HEK293T (cell line): ENCODE measurements at regions not wholly inside any gene's neighbourhood (a gene's known extent, or its start where the extent isn't known, plus 50 kb on each side); places are given as distances from the start of the nearest gene placed in this dataset.

Experiments used
- CTBP1 ChIP-seq: fragments of 450-650 bp; IDR thresholded peaks from 2 replicates; pipeline ENCODE4 v1.6.1; 2016; ENCODE audit warnings: borderline replicate concordance
- ELF4 ChIP-seq: fragments of 450-650 bp; IDR thresholded peaks from 2 replicates; pipeline ENCODE4 v1.6.1; 2017; ENCODE audit warnings: antibody characterized with exemption
- FOXK2 ChIP-seq: fragments of 450-650 bp; IDR thresholded peaks from 2 replicates; pipeline ENCODE4 v1.6.1; 2016; ENCODE audit warnings: mild to moderate bottlenecking
- HDGF ChIP-seq: fragments of 450-650 bp; IDR thresholded peaks from 2 replicates; pipeline ENCODE4 v1.6.1; 2017; ENCODE audit warnings: antibody characterized with exemption, borderline replicate concordance
- L3MBTL2 ChIP-seq: fragments of 450-650 bp; conservative IDR thresholded peaks from 2 replicates; pipeline ENCODE4 v1.6.1; 2016; ENCODE audit warnings: mild to moderate bottlenecking
- NFRKB ChIP-seq: fragments of 450-650 bp; IDR thresholded peaks from 2 replicates; pipeline ENCODE4 v1.6.1; 2016; ENCODE audit warnings: mild to moderate bottlenecking, moderate library complexity
- SP1 ChIP-seq: fragments of 450-650 bp; IDR thresholded peaks from 2 replicates; pipeline ENCODE4 v1.6.1; 2017

GRCh38 chr11:32229576-32230240 is 138.8 kb downstream of the RCN1 start:
- no peak for TF ChIP-seq ELF4
- TF ChIP-seq CTBP1: no peak
- no peak for TF ChIP-seq HDGF
- no peak for TF ChIP-seq NFRKB
- no peak for TF ChIP-seq SP1
- no peak for TF ChIP-seq L3MBTL2
- no peak for TF ChIP-seq FOXK2
